Fibroblast of skin of right biceps (primary cell): ENCODE measurements at regions not wholly inside any gene's neighbourhood (a gene's known extent, or its start where the extent isn't known, plus 50 kb on each side); places are given as distances from the start of the nearest gene placed in this dataset.

Experiments used
- DNase-seq: peaks from one replicate; pipeline ENCODE4 v3.0.0-alpha.2; 2013

- no peak for DNase-seq
Observed at GRCh38 chr10:47195274-47195885, 104.6 kb upstream of the GDF10 start.

- no peak for DNase-seq
Observed at GRCh38 chr10:47196691-47197090, 103.3 kb upstream of the GDF10 start.

GRCh38 chr10:47198221-47198620, 101.8 kb upstream of the GDF10 start:
- DNase-seq = no peak

- no peak for DNase-seq
Observed at GRCh38 chr10:47205192-47205591, 94.8 kb upstream of the GDF10 start.

- no peak for DNase-seq
Observed at GRCh38 chr10:47206449-47207280, 93.3 kb upstream of the GDF10 start.

GRCh38 chr10:47207281-47207615, 92.7 kb upstream of the GDF10 start:
- DNase-seq = no peak

GRCh38 chr10:47207894-47208469, 92.0 kb upstream of the GDF10 start:
- no peak for DNase-seq

GRCh38 chr10:47209466-47209865, 90.5 kb upstream of the GDF10 start:
- DNase-seq = no peak

- no peak for DNase-seq
Observed at GRCh38 chr10:47214520-47214919, 85.5 kb upstream of the GDF10 start.

- no peak for DNase-seq
Observed at GRCh38 chr10:47217113-47217512, 82.9 kb upstream of the GDF10 start.

GRCh38 chr10:47218803-47219202, 81.2 kb upstream of the GDF10 start:
- DNase-seq = no peak

- DNase-seq = no peak
Observed at GRCh38 chr10:47222461-47222860, 77.5 kb upstream of the GDF10 start.

- no peak for DNase-seq
Observed at GRCh38 chr10:47223236-47223635, 76.8 kb upstream of the GDF10 start.

- DNase-seq = no peak
Observed at GRCh38 chr10:47224546-47225218, 75.3 kb upstream of the GDF10 start.

GRCh38 chr10:47225219-47225927, 74.6 kb upstream of the GDF10 start:
- no peak for DNase-seq

GRCh38 chr10:47225928-47226645, 73.9 kb upstream of the GDF10 start:
- DNase-seq = no peak

- no peak for DNase-seq
Observed at GRCh38 chr10:47230482-47230881, 69.5 kb upstream of the GDF10 start.

GRCh38 chr10:47230957-47231356, 69.0 kb upstream of the GDF10 start:
- DNase-seq = no peak

- no peak for DNase-seq
Observed at GRCh38 chr10:47231414-47231813, 68.6 kb upstream of the GDF10 start.

GRCh38 chr10:47233631-47234030, 66.4 kb upstream of the GDF10 start:
- DNase-seq = no peak

GRCh38 chr10:47235484-47235883, 64.5 kb upstream of the GDF10 start:
- DNase-seq = no peak
